GM13976 (cell line): ENCODE measurements at regions not wholly inside any gene's neighbourhood (a gene's known extent, or its start where the extent isn't known, plus 50 kb on each side); places are given as distances from the start of the nearest gene placed in this dataset.

ENCODE experiments used
- DNase-seq: peaks from one replicate; pipeline ENCODE4 v3.0.0; 2012; ENCODE audit warnings: low spot score
- in situ Hi-C: fragments of 300-500 bp; cut with MboI; formaldehyde crosslinking; loops from one replicate; pipeline ENCODE4 v1.12.0; 2022; ENCODE audit warnings: low sequenced_read_pairs, mixed read lengths, inconsistent platforms; ENCODE audit not compliant: unreplicated experiment
- TF ChIP-seq, protein P1 (sequence below): IDR thresholded peaks from 2 replicates; pipeline ENCODE4 v1.5.1; 2012; ENCODE audit warnings: borderline replicate concordance, mild to moderate bottlenecking; ENCODE audit not compliant: insufficient read depth; ENCODE audit errors: extremely low read depth, missing control alignments, control extremely low read depth

DNA sequence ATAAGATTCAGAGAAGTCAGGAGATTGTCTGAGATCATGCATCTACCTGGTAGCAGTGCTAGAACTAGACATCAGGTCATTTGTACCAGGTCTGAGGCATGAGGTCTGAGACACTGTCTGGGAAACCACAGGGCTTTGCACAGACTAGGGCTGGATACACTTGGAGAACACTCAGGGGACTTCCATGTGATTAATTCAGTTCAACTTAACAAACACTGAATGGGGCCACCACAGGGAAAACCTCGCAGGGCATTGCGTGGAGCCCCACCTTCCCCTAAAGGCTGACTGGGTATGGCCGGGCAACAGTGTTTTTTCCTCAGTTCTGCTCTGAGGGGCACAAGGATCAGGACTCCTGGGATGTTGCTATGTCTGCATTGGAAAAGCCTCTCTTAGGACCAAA is 86.5 kb upstream of the WARS2 start:
- no peak for DNase-seq
- in situ Hi-C loops, result no loop called here
- TF ChIP-seq, protein P1, sequence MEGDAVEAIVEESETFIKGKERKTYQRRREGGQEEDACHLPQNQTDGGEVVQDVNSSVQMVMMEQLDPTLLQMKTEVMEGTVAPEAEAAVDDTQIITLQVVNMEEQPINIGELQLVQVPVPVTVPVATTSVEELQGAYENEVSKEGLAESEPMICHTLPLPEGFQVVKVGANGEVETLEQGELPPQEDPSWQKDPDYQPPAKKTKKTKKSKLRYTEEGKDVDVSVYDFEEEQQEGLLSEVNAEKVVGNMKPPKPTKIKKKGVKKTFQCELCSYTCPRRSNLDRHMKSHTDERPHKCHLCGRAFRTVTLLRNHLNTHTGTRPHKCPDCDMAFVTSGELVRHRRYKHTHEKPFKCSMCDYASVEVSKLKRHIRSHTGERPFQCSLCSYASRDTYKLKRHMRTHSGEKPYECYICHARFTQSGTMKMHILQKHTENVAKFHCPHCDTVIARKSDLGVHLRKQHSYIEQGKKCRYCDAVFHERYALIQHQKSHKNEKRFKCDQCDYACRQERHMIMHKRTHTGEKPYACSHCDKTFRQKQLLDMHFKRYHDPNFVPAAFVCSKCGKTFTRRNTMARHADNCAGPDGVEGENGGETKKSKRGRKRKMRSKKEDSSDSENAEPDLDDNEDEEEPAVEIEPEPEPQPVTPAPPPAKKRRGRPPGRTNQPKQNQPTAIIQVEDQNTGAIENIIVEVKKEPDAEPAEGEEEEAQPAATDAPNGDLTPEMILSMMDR, result no peak

GRCh38 chr1:119227456-119227855 is 87.0 kb upstream of the WARS2 start:
- in situ Hi-C loops, result no loop called here
- DNase-seq, result no peak
- TF ChIP-seq, protein P1, result no peak

GRCh38 chr1:119228335-119229080 is 88.1 kb upstream of the WARS2 start:
- no peak for DNase-seq
- TF ChIP-seq, protein P1, result no peak
- in situ Hi-C loops, result no loop called here

DNA sequence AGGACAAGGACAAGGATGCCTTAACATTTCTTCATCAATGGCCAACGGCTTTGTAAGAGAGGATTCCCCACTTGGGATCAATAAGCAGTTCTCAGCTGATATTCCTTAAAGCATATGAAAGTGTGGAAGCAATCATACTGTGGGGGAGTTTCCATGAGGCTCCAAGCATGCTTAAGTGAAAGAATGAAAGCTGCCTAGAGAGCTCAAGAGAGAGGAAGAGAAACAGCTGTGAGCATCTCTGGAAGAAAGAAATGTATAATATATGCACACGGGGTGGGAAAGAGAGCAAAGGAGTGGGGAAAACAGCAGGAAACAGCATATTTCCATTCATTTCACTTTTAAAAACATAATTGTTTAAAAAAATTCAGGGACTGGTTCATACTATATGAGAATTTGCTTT is 94.7 kb upstream of the WARS2 start:
- in situ Hi-C loops, result no loop called here
- DNase-seq, result no peak
- TF ChIP-seq, protein P1, result no peak

GRCh38 chr1:119245881-119246280 is 105.4 kb upstream of the WARS2 start:
- in situ Hi-C loops, result no loop called here
- TF ChIP-seq, protein P1, result no peak
- no peak for DNase-seq

DNA sequence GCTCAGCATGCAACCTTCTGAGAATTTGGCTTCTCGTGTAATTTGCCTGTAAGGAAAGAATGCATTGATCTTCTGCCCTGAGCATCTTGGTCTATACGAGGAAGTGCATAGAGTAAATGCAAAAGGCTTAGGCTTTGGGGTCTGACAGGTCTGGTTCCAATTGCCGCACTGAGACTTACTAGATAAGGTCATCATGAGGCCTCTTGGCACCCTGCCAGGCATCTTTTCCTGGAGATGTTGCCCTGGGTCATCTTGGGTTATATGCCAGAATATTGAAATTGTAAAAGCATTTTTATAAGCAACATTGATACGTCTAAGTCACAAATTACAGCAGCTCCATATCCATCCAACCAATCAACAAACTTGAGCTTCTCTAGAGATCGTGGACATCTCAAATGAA is 108.8 kb upstream of the WARS2 start:
- DNase-seq, result no peak
- TF ChIP-seq, protein P1, result no peak
- in situ Hi-C loops, result no loop called here
